Heart left ventricle (tissue), 13 donors: ENCODE measurements at regions not wholly inside any gene's neighbourhood (a gene's known extent, or its start where the extent isn't known, plus 50 kb on each side); places are given as distances from the start of the nearest gene placed in this dataset.

Source experiments
- POLR2A ChIP-seq, 2 donors: fragments of 450-650 bp; IDR thresholded peaks; one replicate each; pipeline ENCODE4 v1.6.1; 2017; ENCODE audit warnings: antibody characterized with exemption in 2 of 2, mild to moderate bottlenecking in 2 of 2, moderate library complexity in 2 of 2
- TF ChIP-seq, protein P1 (sequence below), 12 donors: fragments of 200-600 bp; sonication (generic) in 4 of 12; IDR thresholded peaks; one replicate each; pipeline versions ENCODE4 v1.5.0 to v1.8.0; 2018 to 2022; ENCODE audit warnings: antibody characterized with exemption in 12 of 12, mild to moderate bottlenecking in 5 of 12
- donor health status: ischemic (EF 13 %, LVEDD 7.1; RV severe dilation, severe dysfunction).
- donor health status: DM: no; HTN: yes; CAD: no.
- donor health status: DM: no; HTN: no; CAD: no.
- donor health status: ischemic (EF 25% LVEDD 6.9; RV normal size, moderate dysfunction).
- donor health status: ischemic (EF 25% LVEDD 5.7; RV mildly dilated, moderate dysfunction).
- donor health status: ischemic (EF 35%, LVEDD 5.7; RV mildly dilated, moderate dysfunction).
- donor health status: nonischemic (EF 11% LVEDD 7.7; RV severe dilation, severe dysfunction).
- donor health status: DM: yes; HTN: yes; CAD: no.
- donor health status: PGD.
- donor health status: ischemic (EF 29% LVEDD 5.4; RV normal size, mild dysfunction).
- donor health status: nonischemic (EF 23%, LVEDD 6.1; RV moderate dilation, normal function).

DNA sequence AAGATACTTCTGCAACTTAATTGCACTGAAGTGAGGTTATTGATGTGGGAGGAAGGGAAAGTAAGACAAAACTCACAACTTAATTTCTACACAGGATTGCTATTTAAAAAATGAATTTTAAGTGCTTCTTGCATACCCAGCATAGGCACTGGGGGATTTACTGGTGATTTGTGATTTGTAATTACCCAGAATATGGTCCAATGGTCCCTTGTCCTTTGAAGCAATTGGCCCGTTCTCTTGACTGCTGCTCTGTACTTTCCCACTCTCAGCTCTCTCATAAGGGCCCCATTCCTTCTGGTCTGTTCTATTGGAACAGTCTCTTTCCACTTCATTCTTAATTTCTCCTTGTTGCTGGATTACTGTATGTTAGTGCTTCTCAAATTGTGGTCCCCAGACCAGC is 75.4 kb upstream of the SPATA31D4 start:
- TF ChIP-seq, protein P1, sequence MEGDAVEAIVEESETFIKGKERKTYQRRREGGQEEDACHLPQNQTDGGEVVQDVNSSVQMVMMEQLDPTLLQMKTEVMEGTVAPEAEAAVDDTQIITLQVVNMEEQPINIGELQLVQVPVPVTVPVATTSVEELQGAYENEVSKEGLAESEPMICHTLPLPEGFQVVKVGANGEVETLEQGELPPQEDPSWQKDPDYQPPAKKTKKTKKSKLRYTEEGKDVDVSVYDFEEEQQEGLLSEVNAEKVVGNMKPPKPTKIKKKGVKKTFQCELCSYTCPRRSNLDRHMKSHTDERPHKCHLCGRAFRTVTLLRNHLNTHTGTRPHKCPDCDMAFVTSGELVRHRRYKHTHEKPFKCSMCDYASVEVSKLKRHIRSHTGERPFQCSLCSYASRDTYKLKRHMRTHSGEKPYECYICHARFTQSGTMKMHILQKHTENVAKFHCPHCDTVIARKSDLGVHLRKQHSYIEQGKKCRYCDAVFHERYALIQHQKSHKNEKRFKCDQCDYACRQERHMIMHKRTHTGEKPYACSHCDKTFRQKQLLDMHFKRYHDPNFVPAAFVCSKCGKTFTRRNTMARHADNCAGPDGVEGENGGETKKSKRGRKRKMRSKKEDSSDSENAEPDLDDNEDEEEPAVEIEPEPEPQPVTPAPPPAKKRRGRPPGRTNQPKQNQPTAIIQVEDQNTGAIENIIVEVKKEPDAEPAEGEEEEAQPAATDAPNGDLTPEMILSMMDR (IDR thresholded peaks at IDR 0.05): no peak
- TF ChIP-seq POLR2A (IDR thresholded peaks at IDR 0.05): no peak
